Neural progenitor cell (in vitro differentiated cells): ENCODE measurements at regions not wholly inside any gene's neighbourhood (a gene's known extent, or its start where the extent isn't known, plus 50 kb on each side); places are given as distances from the start of the nearest gene placed in this dataset.

Experiments
- DNase-seq: peaks from one replicate; pipeline ENCODE4 v3.0.0-alpha.2; 2016; ENCODE audit warnings: low spot score
- H2AFZ ChIP-seq: fragments of 200-600 bp; sonication (generic); replicated peaks from 2 replicates; pipeline ENCODE4 v1.6.1; 2016; ENCODE audit warnings: antibody characterized with exemption
- H3F3A ChIP-seq: fragments of 200-600 bp; sonication (generic); 2 replicates; pipeline ENCODE4 v1.6.1; 2016; ENCODE audit warnings: antibody characterized with exemption, low read depth
- H3K27ac ChIP-seq: fragments of 200-600 bp; sonication (generic); 2 replicates; pipeline ENCODE4 v1.5.1; 2016; ENCODE audit warnings: mild to moderate bottlenecking
- H3K27me3 ChIP-seq: fragments of 200-600 bp; sonication (generic); 2 replicates; pipeline ENCODE4 v1.6.1; 2016; ENCODE audit warnings: mild to moderate bottlenecking, moderate library complexity
- H3K36me3 ChIP-seq: fragments of 200-600 bp; sonication (generic); 2 replicates; pipeline ENCODE4 v1.5.1; 2016
- H3K4me1 ChIP-seq: fragments of 200-600 bp; sonication (generic); 2 replicates; pipeline ENCODE4 v1.6.1; 2016; ENCODE audit warnings: mixed run types
- H3K4me2 ChIP-seq: fragments of 200-600 bp; sonication (generic); 2 replicates; pipeline ENCODE4 v1.6.1; 2016
- H3K4me3 ChIP-seq: fragments of 200-600 bp; sonication (generic); 2 replicates; pipeline ENCODE4 v1.5.1; 2016
- H3K79me2 ChIP-seq: fragments of 200-600 bp; sonication (generic); 2 replicates; pipeline ENCODE4 v1.6.1; 2016; ENCODE audit warnings: low read depth
- H3K9ac ChIP-seq: fragments of 200-600 bp; sonication (generic); 2 replicates; pipeline ENCODE4 v1.6.1; 2016
- H3K9me3 ChIP-seq: fragments of 200-600 bp; sonication (generic); 2 replicates; pipeline ENCODE4 v1.5.1; 2016; ENCODE audit warnings: low read depth
- H4K20me1 ChIP-seq: fragments of 200-600 bp; sonication (generic); 2 replicates; pipeline ENCODE4 v1.6.1; 2016; ENCODE audit warnings: low read depth
- H3K27ac Mint-ChIP-seq: 3 replicates; pipeline ENCODE4 v1.8.0; 2021; ENCODE audit warnings: mixed read lengths
- H3K27me3 Mint-ChIP-seq: 2 replicates; pipeline ENCODE4 v1.8.0; 2022; ENCODE audit warnings: low read depth, mild to moderate bottlenecking, inconsistent platforms, moderate library complexity, mixed read lengths; ENCODE audit not compliant: insufficient read depth
- H3K36me3 Mint-ChIP-seq: 3 replicates; pipeline ENCODE4 v1.8.0; 2021; ENCODE audit warnings: mixed read lengths
- H3K4me1 Mint-ChIP-seq: 3 replicates; pipeline ENCODE4 v1.8.0; 2021; ENCODE audit warnings: mixed read lengths
- H3K4me3 Mint-ChIP-seq: 3 replicates; pipeline ENCODE4 v1.8.0; 2021; ENCODE audit warnings: mild to moderate bottlenecking, moderate library complexity, mixed read lengths
- H3K9me3 Mint-ChIP-seq: 3 replicates; pipeline ENCODE4 v1.8.0; 2020; ENCODE audit warnings: mixed read lengths
- CTCF ChIP-seq: fragments of 200-600 bp; sonication (generic); IDR thresholded peaks from 2 replicates; pipeline ENCODE4 v1.5.1; 2017; ENCODE audit warnings: antibody characterized with exemption, mild to moderate bottlenecking
- EZH2 ChIP-seq: fragments of 200-600 bp; sonication (generic); IDR thresholded peaks from 2 replicates; pipeline ENCODE4 v1.6.1; 2017; ENCODE audit warnings: antibody characterized with exemption, mild to moderate bottlenecking, moderate library complexity
- EZH2phosphoT487 ChIP-seq: fragments of 200-600 bp; sonication (generic); IDR thresholded peaks from 2 replicates; pipeline ENCODE4 v1.6.1; 2017; ENCODE audit warnings: antibody characterized with exemption

GRCh38 chr3:144687862-144688261 lies 716.2 kb downstream of the DIPK2A start:
- Histone ChIP-seq H3K4me1 (peaks cover 8% of the 10 kb centered on the region), H3K79me2 (no peaks in the 10 kb centered on the region), H3K27ac (no peak overlapping the region), H3K36me3 (no peaks in the 10 kb centered on the region), H3F3A (no peaks in the 10 kb centered on the region), H3K27me3 (no peaks in the 10 kb centered on the region), H3K4me2 (no peak overlapping the region), H3K4me3 (no peak overlapping the region), H3K9ac (no peak overlapping the region), H4K20me1 (no peaks in the 10 kb centered on the region), H3K9me3 (no peaks in the 10 kb centered on the region), H2AFZ (no peak overlapping the region)
- no peak overlapping the region for H3K4me3 Mint-ChIP-seq
- no peaks in the 10 kb centered on the region for H3K36me3 Mint-ChIP-seq
- H3K4me1 Mint-ChIP-seq, result peaks cover 3% of the 10 kb centered on the region
- no peaks in the 10 kb centered on the region for H3K27me3 Mint-ChIP-seq
- DNase-seq, result peak; percentile 51
- TF ChIP-seq EZH2 (no peak), EZH2phosphoT487 (no peak), CTCF (peak; percentile 47)
- no peak overlapping the region for H3K27ac Mint-ChIP-seq
- peaks cover 6% of the 10 kb centered on the region for H3K9me3 Mint-ChIP-seq

- Mint-ChIP-seq H3K4me1 (peaks cover 3% of the 10 kb centered on the region), H3K36me3 (no peaks in the 10 kb centered on the region), H3K4me3 (no peak overlapping the region), H3K27me3 (no peaks in the 10 kb centered on the region), H3K9me3 (peaks cover 6% of the 10 kb centered on the region), H3K27ac (no peak overlapping the region)
- no peak overlapping the region for H2AFZ ChIP-seq
- peak overlapping the region; percentile 37 for H3K4me2 ChIP-seq
- peaks cover 8% of the 10 kb centered on the region for H3K4me1 ChIP-seq
- no peaks in the 10 kb centered on the region for H3K9me3 ChIP-seq
- no peak overlapping the region for H3K4me3 ChIP-seq
- H3K36me3 ChIP-seq, result no peaks in the 10 kb centered on the region
- H4K20me1 ChIP-seq, result no peaks in the 10 kb centered on the region
- H3K27ac ChIP-seq, result no peak overlapping the region
- no peaks in the 10 kb centered on the region for H3F3A ChIP-seq
- H3K9ac ChIP-seq, result no peak overlapping the region
- H3K79me2 ChIP-seq, result no peaks in the 10 kb centered on the region
- DNase-seq, result no peak
- no peak for TF ChIP-seq CTCF
- TF ChIP-seq EZH2, result no peak
- TF ChIP-seq EZH2phosphoT487, result no peak
- no peaks in the 10 kb centered on the region for H3K27me3 ChIP-seq
Measured at GRCh38 chr3:144692488-144692887, 720.9 kb downstream of the DIPK2A start.

- no peak overlapping the region for H3K4me3 Mint-ChIP-seq
- TF ChIP-seq EZH2 (no peak), CTCF (no peak), EZH2phosphoT487 (no peak)
Measured at GRCh38 chr3:144708437-144708836, 736.8 kb downstream of the DIPK2A start.

GRCh38 chr3:144737281-144737680 lies 765.7 kb downstream of the DIPK2A start:
- no peaks in the 10 kb centered on the region for H3K36me3 Mint-ChIP-seq

More at GRCh38 chr3:144708437-144708836, 736.8 kb downstream of the DIPK2A start:
- H3K27me3 Mint-ChIP-seq, result no peaks in the 10 kb centered on the region
- DNase-seq, result no peak
- Histone ChIP-seq H2AFZ (no peak overlapping the region), H3K27me3 (no peaks in the 10 kb centered on the region), H3K9ac (no peak overlapping the region), H3K27ac (no peak overlapping the region), H3K79me2 (no peaks in the 10 kb centered on the region), H3K36me3 (no peaks in the 10 kb centered on the region), H3K4me3 (no peak overlapping the region), H3K4me2 (no peak overlapping the region), H3K4me1 (no peaks in the 10 kb centered on the region), H3K9me3 (no peaks in the 10 kb centered on the region), H3F3A (no peaks in the 10 kb centered on the region), H4K20me1 (no peaks in the 10 kb centered on the region)
- H3K27ac Mint-ChIP-seq, result no peak overlapping the region
- no peaks in the 10 kb centered on the region for H3K36me3 Mint-ChIP-seq
- no peaks in the 10 kb centered on the region for H3K4me1 Mint-ChIP-seq
- no peaks in the 10 kb centered on the region for H3K9me3 Mint-ChIP-seq

More at GRCh38 chr3:144737281-144737680, 765.7 kb downstream of the DIPK2A start:
- H3K4me1 Mint-ChIP-seq, result no peaks in the 10 kb centered on the region
- TF ChIP-seq EZH2 (no peak), EZH2phosphoT487 (no peak), CTCF (no peak)
- H3K27ac Mint-ChIP-seq, result no peak overlapping the region
- no peak overlapping the region for H2AFZ ChIP-seq
- H3K27ac ChIP-seq, result no peak overlapping the region
- H3K9ac ChIP-seq, result no peak overlapping the region
- H3K4me3 ChIP-seq, result no peak overlapping the region
- H4K20me1 ChIP-seq, result no peaks in the 10 kb centered on the region
- H3K9me3 ChIP-seq, result no peaks in the 10 kb centered on the region
- no peaks in the 10 kb centered on the region for H3F3A ChIP-seq
- no peak for DNase-seq
- no peaks in the 10 kb centered on the region for H3K27me3 ChIP-seq
- no peak overlapping the region for H3K4me3 Mint-ChIP-seq
- H3K4me2 ChIP-seq, result no peak overlapping the region
- no peaks in the 10 kb centered on the region for H3K27me3 Mint-ChIP-seq
- no peaks in the 10 kb centered on the region for H3K9me3 Mint-ChIP-seq
- no peaks in the 10 kb centered on the region for H3K36me3 ChIP-seq
- H3K4me1 ChIP-seq, result no peaks in the 10 kb centered on the region
- H3K79me2 ChIP-seq, result no peaks in the 10 kb centered on the region
